ENCODE measurements at regions not wholly inside any gene's neighbourhood (a gene's known extent, or its start where the extent isn't known, plus 50 kb on each side); places are given as distances from the start of the nearest gene placed in this dataset.

DNA sequence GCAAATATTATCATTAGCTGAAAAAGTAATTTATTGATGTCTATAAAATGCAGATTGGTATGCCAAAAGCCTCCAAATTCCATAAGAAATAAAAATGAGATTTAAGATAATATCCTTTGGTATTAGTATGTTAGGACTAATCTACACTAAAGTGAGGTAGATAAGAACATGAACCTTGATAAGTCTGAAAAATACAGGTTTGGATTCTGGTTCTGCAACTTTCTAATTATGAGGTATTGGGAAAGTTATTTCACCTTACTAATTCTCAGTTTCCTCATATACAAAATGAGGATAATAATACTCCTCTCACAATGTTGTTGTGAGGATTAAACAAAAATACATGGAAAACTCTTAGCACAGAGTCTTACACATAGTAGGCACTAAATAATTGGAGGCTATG is 300.1 kb downstream of the NNT start:
- DNase-seq (ENCODE audit: low read depth) = no peak
- no peak overlapping the region for H3K4me3 ChIP-seq (ENCODE audit: low read depth, low read length)
- TF ChIP-seq, protein P1, sequence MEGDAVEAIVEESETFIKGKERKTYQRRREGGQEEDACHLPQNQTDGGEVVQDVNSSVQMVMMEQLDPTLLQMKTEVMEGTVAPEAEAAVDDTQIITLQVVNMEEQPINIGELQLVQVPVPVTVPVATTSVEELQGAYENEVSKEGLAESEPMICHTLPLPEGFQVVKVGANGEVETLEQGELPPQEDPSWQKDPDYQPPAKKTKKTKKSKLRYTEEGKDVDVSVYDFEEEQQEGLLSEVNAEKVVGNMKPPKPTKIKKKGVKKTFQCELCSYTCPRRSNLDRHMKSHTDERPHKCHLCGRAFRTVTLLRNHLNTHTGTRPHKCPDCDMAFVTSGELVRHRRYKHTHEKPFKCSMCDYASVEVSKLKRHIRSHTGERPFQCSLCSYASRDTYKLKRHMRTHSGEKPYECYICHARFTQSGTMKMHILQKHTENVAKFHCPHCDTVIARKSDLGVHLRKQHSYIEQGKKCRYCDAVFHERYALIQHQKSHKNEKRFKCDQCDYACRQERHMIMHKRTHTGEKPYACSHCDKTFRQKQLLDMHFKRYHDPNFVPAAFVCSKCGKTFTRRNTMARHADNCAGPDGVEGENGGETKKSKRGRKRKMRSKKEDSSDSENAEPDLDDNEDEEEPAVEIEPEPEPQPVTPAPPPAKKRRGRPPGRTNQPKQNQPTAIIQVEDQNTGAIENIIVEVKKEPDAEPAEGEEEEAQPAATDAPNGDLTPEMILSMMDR (IDR thresholded peaks at IDR 0.05; ENCODE audit: control insufficient read depth, extremely low read depth, insufficient read depth) = no peak

GRCh38 chr5:43900974-43901373 is 298.0 kb downstream of the NNT start:
- no peak overlapping the region for H3K4me3 ChIP-seq (ENCODE audit: low read depth, low read length)
- no peak for DNase-seq (ENCODE audit: low read depth)
- TF ChIP-seq, protein P1 (IDR thresholded peaks at IDR 0.05; ENCODE audit: control insufficient read depth, extremely low read depth, insufficient read depth) = no peak

GRCh38 chr5:43895876-43896275 is 292.9 kb downstream of the NNT start:
- DNase-seq (ENCODE audit: low read depth) = no peak
- TF ChIP-seq, protein P1 (IDR thresholded peaks at IDR 0.05; ENCODE audit: control insufficient read depth, extremely low read depth, insufficient read depth) = no peak
- no peak overlapping the region for H3K4me3 ChIP-seq (ENCODE audit: low read depth, low read length)

DNA sequence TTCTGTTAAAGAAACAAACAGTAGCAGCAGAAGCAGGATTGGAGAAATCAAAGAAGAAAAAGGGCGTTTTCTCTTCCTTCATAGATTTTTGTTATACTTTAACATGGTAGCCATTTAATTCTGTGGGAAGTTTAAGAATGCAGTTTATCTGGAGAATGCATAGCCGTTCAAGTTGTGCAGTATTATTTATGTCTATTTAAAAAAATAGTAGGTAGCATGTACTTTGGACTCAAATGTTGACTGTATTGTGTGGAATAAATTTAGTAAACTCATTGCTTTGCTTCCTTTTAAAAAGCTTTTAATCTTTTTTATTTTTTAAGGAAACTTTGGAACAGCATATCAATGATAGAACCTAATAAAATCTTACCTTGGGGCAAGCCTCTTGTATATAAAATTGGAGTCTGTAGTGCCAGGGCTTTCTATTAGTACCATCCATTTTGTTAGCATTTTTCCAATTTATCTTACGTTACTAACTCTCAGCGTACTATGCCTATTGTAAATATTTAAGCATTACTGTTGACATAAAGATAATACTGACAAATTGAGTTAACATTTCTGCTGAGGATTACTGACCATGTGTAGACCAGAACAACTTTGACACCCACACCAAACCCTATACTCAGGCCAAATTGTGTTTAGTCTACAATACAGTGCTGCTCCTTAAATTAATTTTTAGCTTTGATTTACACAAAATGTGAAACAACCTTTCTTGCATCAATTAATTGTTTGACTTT is 291.1 kb downstream of the NNT start:
- DNase-seq (ENCODE audit: low read depth) = no peak
- no peak overlapping the region for H3K4me3 ChIP-seq (ENCODE audit: low read depth, low read length)
- TF ChIP-seq, protein P1 (IDR thresholded peaks at IDR 0.05; ENCODE audit: control insufficient read depth, extremely low read depth, insufficient read depth) = no peak

- no peak overlapping the region for H3K4me3 ChIP-seq (ENCODE audit: low read depth, low read length)
- DNase-seq (ENCODE audit: low read depth) = no peak
- TF ChIP-seq, protein P1 (IDR thresholded peaks at IDR 0.05; ENCODE audit: control insufficient read depth, extremely low read depth, insufficient read depth) = no peak
Measured at GRCh38 chr5:43891112-43891511, 288.1 kb downstream of the NNT start.

DNA sequence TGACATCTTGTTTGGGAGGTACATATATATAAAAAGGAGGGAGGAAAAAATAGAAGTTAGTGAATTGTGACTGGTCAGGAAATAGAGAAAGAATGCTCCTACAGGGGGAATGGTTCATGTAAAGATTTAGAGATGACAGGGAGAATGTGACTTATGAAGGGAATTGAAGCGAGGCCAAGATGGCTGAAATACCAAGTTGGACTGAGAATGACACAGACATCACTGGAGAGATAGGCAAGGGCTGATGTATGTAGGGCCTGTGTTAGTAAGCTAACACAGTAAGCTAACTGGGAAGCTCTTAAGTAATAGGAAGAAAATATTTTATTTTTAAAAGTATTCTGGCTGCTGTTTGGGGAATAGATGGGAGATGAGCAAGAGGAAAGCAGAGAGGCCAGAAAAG is 286.3 kb downstream of the NNT start:
- TF ChIP-seq, protein P1 (IDR thresholded peaks at IDR 0.05; ENCODE audit: control insufficient read depth, extremely low read depth, insufficient read depth) = no peak

DNA sequence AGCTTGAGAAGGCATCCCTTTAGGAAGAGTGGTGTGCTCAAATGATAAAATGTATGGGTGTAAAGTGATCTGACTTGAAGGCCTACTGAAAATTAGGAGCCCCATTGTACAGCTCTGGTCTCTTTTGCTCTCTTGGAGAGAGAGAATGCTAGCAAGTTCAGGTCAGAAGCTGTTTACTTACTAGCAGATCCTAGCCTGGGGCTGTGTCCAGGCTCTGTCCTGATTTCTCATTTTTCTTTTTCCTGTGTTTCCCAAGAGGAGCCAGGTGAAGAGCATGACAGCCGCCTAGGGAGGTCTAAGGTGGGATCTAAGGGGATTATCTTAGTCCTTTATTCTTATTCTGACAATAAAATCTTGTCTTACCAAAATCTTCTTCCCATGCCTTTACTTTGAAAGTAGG is 272.8 kb downstream of the NNT start:
- DNase-seq (ENCODE audit: low read depth) = no peak
- no peak overlapping the region for H3K4me3 ChIP-seq (ENCODE audit: low read depth, low read length)
- TF ChIP-seq, protein P1 (IDR thresholded peaks at IDR 0.05; ENCODE audit: control insufficient read depth, extremely low read depth, insufficient read depth) = no peak

More for the DNA sequence above, 286.3 kb downstream of the NNT start:
- H3K4me3 ChIP-seq (ENCODE audit: low read depth, low read length) = no peak overlapping the region
- no peak for DNase-seq (ENCODE audit: low read depth)

Data from LNCaP clone FGC (cell line).